HepG2 (cell line): ENCODE measurements at regions not wholly inside any gene's neighbourhood (a gene's known extent, or its start where the extent isn't known, plus 50 kb on each side); places are given as distances from the start of the nearest gene placed in this dataset.

Experiments
- ATAC-seq: fragments of 200-7000 bp; cut with Tn5 transposase; 3 replicates; pipeline ENCODE4 v1.9.1; 2020; ENCODE audit warnings: mild to moderate bottlenecking, moderate library complexity
- BruUV-seq: library from RNA; stranded (reverse); fragments of 400-500 nt; replicated peaks from 2 replicates; lab custom pipeline; 2021; lab: Mats Ljungman, UMichigan
- CTCF ChIA-PET: fragments of 300-600 bp; formaldehyde crosslinking; extraction: SDS; loops from one replicate; lab custom pipeline; 2021; ENCODE audit warnings: low total read pairs, inconsistent platforms, low intra/inter-chr PET ratio; lab: Yijun Ruan, JAX
- POLR2A ChIA-PET: fragments of 350-600 bp; sonication (Branson Sonifier 250); formaldehyde crosslinking; loops from one replicate; lab custom pipeline; 2020; ENCODE audit warnings: antibody characterized with exemption, inconsistent platforms; lab: Yijun Ruan, JAX
- DNase-seq: peaks from one replicate; pipeline ENCODE4 v3.0.0-alpha.2; 2015; ENCODE audit warnings: low spot score
- FAIRE-seq: peaks from 3 replicates; lab custom pipeline; 2011; peaks lifted over from hg19 to GRCh38; lab: Jason Lieb, UNC
- H2AFZ ChIP-seq: one replicate; pipeline ENCODE4 v1.6.1; 2011; ENCODE audit warnings: low read length, inconsistent platforms
- H3K27ac ChIP-seq: fragments of 300-600 bp; 3 replicates; pipeline ENCODE4 v1.8.0; 2011; ENCODE audit warnings: mixed run types, mild to moderate bottlenecking, mixed read lengths, low read length, inconsistent platforms; ENCODE audit not compliant: insufficient read depth; ENCODE audit errors: extremely low read length
- H3K27me3 ChIP-seq, 2 experiments: fragments of 200-600 bp in 1 of 2; 2 replicates in 1 of 2; 3 replicates in 1 of 2; pipeline versions ENCODE4 v1.6.0 to v1.8.0; 2011; ENCODE audit warnings: low read length in 2 of 2, mild to moderate bottlenecking in 2 of 2, moderate library complexity in 2 of 2, inconsistent platforms in 1 of 2; ENCODE audit not compliant: insufficient read depth in 2 of 2, control insufficient read depth in 1 of 2
- H3K36me3 ChIP-seq, 2 experiments: fragments of 200-600 bp in 1 of 2; replicated peaks in 1 of 2; 2 replicates in 1 of 2; 3 replicates in 1 of 2; pipeline versions ENCODE4 v1.5.1 to v1.8.0; 2011; ENCODE audit warnings: low read length in 2 of 2, inconsistent platforms in 1 of 2; ENCODE audit not compliant: insufficient read depth in 2 of 2, control insufficient read depth in 1 of 2
- H3K4me1 ChIP-seq: 2 replicates; pipeline ENCODE4 v1.5.1; 2012; ENCODE audit warnings: low read length, inconsistent platforms; ENCODE audit not compliant: insufficient read depth
- H3K4me2 ChIP-seq: 2 replicates; pipeline ENCODE4 v1.6.0; 2011; ENCODE audit warnings: low read depth, low read length, inconsistent platforms
- H3K4me3 ChIP-seq, 3 experiments: fragments of 200-600 bp in 1 of 3; sonication (generic), shearing (Covaris generic) in 1 of 3; replicated peaks in 1 of 3; 2 replicates each; pipeline ENCODE4 v1.5.1; 2011 to 2016; ENCODE audit warnings: low read length in 3 of 3, inconsistent platforms in 2 of 3, low read depth in 2 of 3, mild to moderate bottlenecking in 2 of 3, control low read depth in 1 of 3, mixed read lengths in 1 of 3; ENCODE audit not compliant: insufficient read depth in 1 of 3
- H3K79me2 ChIP-seq: one replicate; pipeline ENCODE4 v1.6.1; 2011; ENCODE audit warnings: low read length, inconsistent platforms; ENCODE audit not compliant: insufficient read depth
- H3K9ac ChIP-seq: 2 replicates; pipeline ENCODE4 v1.6.0; 2011; ENCODE audit warnings: mild to moderate bottlenecking, low read depth, low read length, inconsistent platforms; ENCODE audit not compliant: insufficient read depth
- H3K9me3 ChIP-seq: 2 replicates; pipeline ENCODE4 v1.5.1; 2012; ENCODE audit warnings: mild to moderate bottlenecking, low read length
- H4K20me1 ChIP-seq: 2 replicates; pipeline ENCODE4 v1.6.0; 2011; ENCODE audit warnings: inconsistent platforms, mild to moderate bottlenecking, low read length, moderate library complexity; ENCODE audit not compliant: insufficient read depth
- ELF3 ChIP-seq: IDR thresholded peaks from 2 replicates; pipeline ENCODE4 v1.6.1; 2016; ENCODE audit warnings: missing genetic modification reagents, missing compliant biosample characterization
- KDM1A ChIP-seq: IDR thresholded peaks from 2 replicates; pipeline ENCODE4 v1.6.1; 2016; ENCODE audit warnings: missing compliant biosample characterization
- MIER2 ChIP-seq: IDR thresholded peaks from 2 replicates; pipeline ENCODE4 v1.6.1; 2016; ENCODE audit warnings: missing biosample characterization, missing genetic modification reagents
- NFYB ChIP-seq: sonication (generic); formaldehyde crosslinking; IDR thresholded peaks from 2 replicates; pipeline ENCODE4 v1.4.0; 2020; ENCODE audit warnings: missing genetic modification reagents
- PHF5A ChIP-seq: IDR thresholded peaks from one replicate; pipeline ENCODE4 v1.6.1; 2018; ENCODE audit warnings: low read depth, missing genetic modification reagents; ENCODE audit not compliant: unreplicated experiment
- SNAPC4 ChIP-seq: sonication (generic); formaldehyde crosslinking; IDR thresholded peaks from 2 replicates; pipeline ENCODE4 v1.4.0; 2020; ENCODE audit warnings: mild to moderate bottlenecking, missing genetic modification reagents
- SYNCRIP ChIP-seq: fragments of 200-400 bp; formaldehyde crosslinking; IDR thresholded peaks from 2 replicates; pipeline ENCODE4 v1.6.1; 2018; ENCODE audit warnings: mild to moderate bottlenecking, low read depth, low read length; ENCODE audit not compliant: insufficient read depth
- TEF ChIP-seq: sonication (generic); formaldehyde crosslinking; IDR thresholded peaks from 2 replicates; pipeline ENCODE4 v1.5.0; 2020; ENCODE audit warnings: missing genetic modification reagents
- ZBTB20 ChIP-seq: sonication (generic); formaldehyde crosslinking; IDR thresholded peaks from 2 replicates; pipeline ENCODE4 v1.8.1; 2023; ENCODE audit warnings: missing genetic modification reagents, low read depth, mild to moderate bottlenecking, borderline replicate concordance
- ZNF251 ChIP-seq: sonication (generic); formaldehyde crosslinking; IDR thresholded peaks from 2 replicates; pipeline ENCODE4 v1.9.0; 2021; ENCODE audit warnings: mild to moderate bottlenecking, missing genetic modification reagents
- ZNF275 ChIP-seq: sonication (generic); formaldehyde crosslinking; IDR thresholded peaks from 2 replicates; pipeline ENCODE4 v1.8.0; 2022; ENCODE audit warnings: missing genetic modification reagents, mild to moderate bottlenecking, inconsistent platforms, borderline replicate concordance
- ZNF3 ChIP-seq: IDR thresholded peaks from 2 replicates; pipeline ENCODE4 v1.7.0; 2017; ENCODE audit warnings: inconsistent platforms
- ZNF598 ChIP-seq: sonication (generic); formaldehyde crosslinking; IDR thresholded peaks from 2 replicates; pipeline ENCODE4 v1.5.1; 2020; ENCODE audit warnings: mild to moderate bottlenecking, missing genetic modification reagents, borderline replicate concordance
- ZNF749 ChIP-seq: sonication (generic); formaldehyde crosslinking; IDR thresholded peaks from 2 replicates; pipeline ENCODE4 v1.8.0; 2022; ENCODE audit warnings: mild to moderate bottlenecking, missing genetic modification reagents, moderate library complexity, borderline replicate concordance
- ZNF75D ChIP-seq: sonication (generic); formaldehyde crosslinking; IDR thresholded peaks from 2 replicates; pipeline ENCODE4 v1.8.1; 2023; ENCODE audit warnings: missing genetic modification reagents, mild to moderate bottlenecking, borderline replicate concordance
- ZNF777 ChIP-seq: sonication (generic); formaldehyde crosslinking; IDR thresholded peaks from 2 replicates; pipeline ENCODE4 v1.4.0; 2020; ENCODE audit warnings: missing genetic modification reagents
- WGBS: methylation state at CpG from one replicate; pipeline ENCODE4 v1.1.6; 2017; ENCODE audit warnings: low lambda C conversion rate; 5-methylcytosine and 5-hydroxymethylcytosine counted together
- in situ Hi-C: cut with HindIII; loops from 2 replicates; pipeline ENCODE4 v1.10.0; 2017; ENCODE audit warnings: low pct_unique_long_range_greater_than_20kb; ENCODE audit not compliant: extremely low pct_ligation_motif_present
- intact Hi-C: fragments of 100-400 bp; cut with micrococcal nuclease; formaldehyde crosslinking; loops from one replicate; pipeline ENCODE4 v1.10.0; 2022; ENCODE audit not compliant: unreplicated experiment

- CTCF ChIA-PET = no interaction called here
- intact Hi-C loops = no loop called here
- DNase-seq = no peak
- no peak overlapping the region for H3K4me3 ChIP-seq
- H4K20me1 ChIP-seq = no peaks in the 10 kb centered on the region
- no peak for ATAC-seq
- no peaks in the 10 kb centered on the region for H3K9me3 ChIP-seq
- no peak overlapping the region for H3K9ac ChIP-seq
- H2AFZ ChIP-seq = no peak overlapping the region
- in situ Hi-C loops = no loop called here
- H3K36me3 ChIP-seq = no peaks in the 10 kb centered on the region
- H3K27me3 ChIP-seq = no peaks in the 10 kb centered on the region
- no peak for TF ChIP-seq ZNF777 (CRISPR knock-in tag)
- TF ChIP-seq TEF (CRISPR knock-in tag) = no peak
- TF ChIP-seq MIER2 (CRISPR knock-in tag) = no peak
- no peak for TF ChIP-seq ZNF75D (CRISPR knock-in tag)
- TF ChIP-seq NFYB (CRISPR knock-in tag) = no peak
- TF ChIP-seq ZNF275 (CRISPR knock-in tag) = no peak
- TF ChIP-seq ZNF749 (CRISPR knock-in tag) = no peak
- no peak for TF ChIP-seq SNAPC4
- no peak for TF ChIP-seq KDM1A (CRISPR knock-in tag)
- TF ChIP-seq ZNF251 (CRISPR knock-in tag) = no peak
- TF ChIP-seq SYNCRIP = no peak
- TF ChIP-seq ZNF3 (CRISPR knock-in tag) = no peak
- no peak for TF ChIP-seq ELF3 (CRISPR knock-in tag)
- TF ChIP-seq ZBTB20 (CRISPR knock-in tag) = no peak
- TF ChIP-seq ZNF598 = no peak
- TF ChIP-seq PHF5A (CRISPR knock-in tag) = no peak
- TF ChIP-seq, all 625 proteins: peak for 0
- Histone ChIP-seq H3K79me2 (no peaks in the 10 kb centered on the region), H3K27ac (no peak overlapping the region), H3K4me2 (no peak overlapping the region), H3K4me1 (no peaks in the 10 kb centered on the region)
- POLR2A ChIA-PET = no interaction called here
- 3% methylated on average over 3 of the region's 3 CpGs for WGBS
- no peak for FAIRE-seq
- BruUV-seq = no TSS peak
Measured at GRCh38 chr2:58598171-58598570, 357.0 kb upstream of the FANCL start.
